AG09319 (cell line): ENCODE measurements at regions not wholly inside any gene's neighbourhood (a gene's known extent, or its start where the extent isn't known, plus 50 kb on each side); places are given as distances from the start of the nearest gene placed in this dataset.

Experiments used
- DNase-seq: peaks from one replicate; pipeline ENCODE4 v3.0.0-alpha.2; 2010; ENCODE audit warnings: low read depth; ENCODE audit errors: extremely low read depth
- TF ChIP-seq, protein P1 (sequence below): IDR thresholded peaks from 2 replicates; pipeline ENCODE4 v1.5.1; 2011; ENCODE audit warnings: low read depth, mild to moderate bottlenecking, inconsistent platforms, low read length, moderate library complexity

DNA sequence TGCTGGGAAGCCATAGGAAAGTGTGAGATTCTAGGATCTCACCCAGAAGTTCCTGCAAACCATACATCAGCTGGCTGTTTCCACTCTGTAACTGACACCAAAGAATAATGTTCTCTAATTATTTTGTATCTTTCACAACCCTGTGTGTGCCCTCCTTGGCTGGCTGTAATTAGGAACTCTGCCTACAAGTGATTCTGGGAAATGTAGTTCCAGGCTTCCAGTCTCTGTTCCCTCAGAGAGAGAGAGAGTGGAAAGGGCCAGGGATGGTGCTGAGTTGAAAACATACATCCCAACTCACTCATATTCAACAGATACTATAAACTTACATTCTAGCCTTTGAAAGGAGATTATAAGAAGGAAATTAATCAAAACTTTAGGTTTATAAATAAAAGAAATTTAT is 57.5 kb upstream of the C1QTNF7 start:
- DNase-seq: no peak
- TF ChIP-seq, protein P1, sequence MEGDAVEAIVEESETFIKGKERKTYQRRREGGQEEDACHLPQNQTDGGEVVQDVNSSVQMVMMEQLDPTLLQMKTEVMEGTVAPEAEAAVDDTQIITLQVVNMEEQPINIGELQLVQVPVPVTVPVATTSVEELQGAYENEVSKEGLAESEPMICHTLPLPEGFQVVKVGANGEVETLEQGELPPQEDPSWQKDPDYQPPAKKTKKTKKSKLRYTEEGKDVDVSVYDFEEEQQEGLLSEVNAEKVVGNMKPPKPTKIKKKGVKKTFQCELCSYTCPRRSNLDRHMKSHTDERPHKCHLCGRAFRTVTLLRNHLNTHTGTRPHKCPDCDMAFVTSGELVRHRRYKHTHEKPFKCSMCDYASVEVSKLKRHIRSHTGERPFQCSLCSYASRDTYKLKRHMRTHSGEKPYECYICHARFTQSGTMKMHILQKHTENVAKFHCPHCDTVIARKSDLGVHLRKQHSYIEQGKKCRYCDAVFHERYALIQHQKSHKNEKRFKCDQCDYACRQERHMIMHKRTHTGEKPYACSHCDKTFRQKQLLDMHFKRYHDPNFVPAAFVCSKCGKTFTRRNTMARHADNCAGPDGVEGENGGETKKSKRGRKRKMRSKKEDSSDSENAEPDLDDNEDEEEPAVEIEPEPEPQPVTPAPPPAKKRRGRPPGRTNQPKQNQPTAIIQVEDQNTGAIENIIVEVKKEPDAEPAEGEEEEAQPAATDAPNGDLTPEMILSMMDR: no peak

- no peak for DNase-seq
These were observed 54.5 kb upstream of the C1QTNF7 start for GRCh38 chr4:15373363-15373762.

GRCh38 chr4:15374656-15375055 is 53.2 kb upstream of the C1QTNF7 start:
- no peak for DNase-seq

More at GRCh38 chr4:15373363-15373762, 54.5 kb upstream of the C1QTNF7 start:
- TF ChIP-seq, protein P1: no peak

DNA sequence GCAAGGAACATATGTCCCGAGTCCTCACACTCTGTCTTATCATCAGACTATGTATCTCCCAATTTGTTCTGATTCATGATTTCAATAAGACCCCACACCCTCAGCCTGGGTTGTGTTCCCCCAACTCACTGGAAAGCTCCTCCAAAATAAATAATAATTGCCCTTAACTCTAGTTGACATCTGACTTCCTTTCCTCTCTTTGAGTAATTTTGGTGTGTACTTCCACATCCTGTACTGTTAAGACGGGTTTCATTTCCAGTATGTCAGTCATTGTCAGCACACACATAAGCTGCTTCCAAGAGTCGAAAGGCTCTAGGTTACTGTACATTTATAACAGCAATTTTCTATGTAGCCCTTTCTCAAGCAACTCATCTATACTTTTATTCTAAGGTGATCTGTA is 52.2 kb upstream of the C1QTNF7 start:
- no peak for DNase-seq
- TF ChIP-seq, protein P1: no peak

More at GRCh38 chr4:15374656-15375055, 53.2 kb upstream of the C1QTNF7 start:
- TF ChIP-seq, protein P1: no peak

GRCh38 chr4:15376145-15376544 is 51.7 kb upstream of the C1QTNF7 start:
- DNase-seq: no peak
- TF ChIP-seq, protein P1: no peak

DNA sequence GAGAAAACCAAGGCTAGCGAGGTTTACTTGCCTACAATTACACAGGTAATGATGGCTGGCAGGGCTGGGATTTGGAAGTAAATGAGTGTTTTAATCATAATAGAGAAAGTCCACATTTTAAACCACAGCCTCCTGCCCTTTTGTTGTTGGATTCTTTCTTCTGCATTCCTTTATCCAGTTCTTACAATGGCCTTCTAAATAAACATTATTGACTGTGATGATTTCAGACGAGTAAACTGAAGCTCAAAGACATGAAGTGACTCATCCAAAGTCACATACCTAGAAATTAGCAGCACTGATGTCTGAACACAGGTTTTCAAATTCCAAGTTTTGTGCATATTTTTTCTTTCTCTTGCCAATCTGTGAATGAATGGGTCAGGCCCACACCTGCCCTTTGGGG is 51.2 kb upstream of the C1QTNF7 start:
- no peak for DNase-seq
- TF ChIP-seq, protein P1: no peak
